22Rv1 (cell line): ENCODE measurements at regions not wholly inside any gene's neighbourhood (a gene's known extent, or its start where the extent isn't known, plus 50 kb on each side); places are given as distances from the start of the nearest gene placed in this dataset.
A peak's percentile ranks its signal among the peaks of the same experiment; 100 is the strongest.

Source experiments
- H3K27ac ChIP-seq: fragments of 450-650 bp; 2 replicates; pipeline ENCODE4 v1.5.1; 2017
- CTCF ChIP-seq: fragments of 450-650 bp; IDR thresholded peaks from 2 replicates; pipeline ENCODE4 v1.5.1; 2017; ENCODE audit warnings: mild to moderate bottlenecking
- ZFX ChIP-seq: fragments of 450-650 bp; IDR thresholded peaks from 2 replicates; pipeline ENCODE4 v1.6.1; 2017; ENCODE audit warnings: antibody characterized with exemption, borderline replicate concordance

- no peak overlapping the region for H3K27ac ChIP-seq
- no peak for TF ChIP-seq CTCF
- TF ChIP-seq ZFX = no peak
These were observed 739.9 kb downstream of the REEP3 start for GRCh38 chr10:64261092-64261491.

- H3K27ac ChIP-seq = no peak overlapping the region
- no peak for TF ChIP-seq CTCF
- TF ChIP-seq ZFX = no peak
These were observed 740.5 kb downstream of the REEP3 start for GRCh38 chr10:64261676-64262075.

- TF ChIP-seq ZFX (no peak), CTCF (no peak)
- no peak overlapping the region for H3K27ac ChIP-seq
These were observed 744.8 kb downstream of the REEP3 start for GRCh38 chr10:64265961-64266360.

GRCh38 chr10:64271508-64271907, 750.3 kb downstream of the REEP3 start:
- no peak for TF ChIP-seq CTCF
- no peak for TF ChIP-seq ZFX
- H3K27ac ChIP-seq = no peak overlapping the region

GRCh38 chr10:64271983-64272382, 750.8 kb downstream of the REEP3 start:
- TF ChIP-seq CTCF = peak; percentile 49
- no peak for TF ChIP-seq ZFX

GRCh38 chr10:64275001-64275400, 753.8 kb downstream of the REEP3 start:
- no peak for TF ChIP-seq CTCF
- no peak for TF ChIP-seq ZFX
- no peak overlapping the region for H3K27ac ChIP-seq

More at GRCh38 chr10:64271983-64272382, 750.8 kb downstream of the REEP3 start:
- H3K27ac ChIP-seq = no peak overlapping the region

- H3K27ac ChIP-seq = no peak overlapping the region
- TF ChIP-seq CTCF (no peak), ZFX (no peak)
These were observed 754.6 kb downstream of the REEP3 start for GRCh38 chr10:64275774-64276173.
